A673 (cell line): ENCODE measurements at regions not wholly inside any gene's neighbourhood (a gene's known extent, or its start where the extent isn't known, plus 50 kb on each side); places are given as distances from the start of the nearest gene placed in this dataset.
"Not testable (repeated sequence)": the region's sequence is repeated elsewhere in the genome, so short reads cannot be mapped to it uniquely, and the experiment has no call there.

Source experiments
- EZH2 ChIP-seq: fragments of 200-600 bp; sonication (generic); IDR thresholded peaks from 2 replicates; pipeline ENCODE4 v1.6.1; 2017; ENCODE audit warnings: borderline replicate concordance, low read depth, mild to moderate bottlenecking, mixed read lengths, antibody characterized with exemption, low read length; ENCODE audit not compliant: poor library complexity, severe bottlenecking
- TF ChIP-seq, protein P1 (sequence below): fragments of 300-800, 200-600 bp; sonication (generic); conservative IDR thresholded peaks from 2 replicates; pipeline ENCODE4 v1.5.1; 2017; ENCODE audit warnings: low read depth, mild to moderate bottlenecking, antibody characterized with exemption, low read length, moderate library complexity, mixed read lengths

DNA sequence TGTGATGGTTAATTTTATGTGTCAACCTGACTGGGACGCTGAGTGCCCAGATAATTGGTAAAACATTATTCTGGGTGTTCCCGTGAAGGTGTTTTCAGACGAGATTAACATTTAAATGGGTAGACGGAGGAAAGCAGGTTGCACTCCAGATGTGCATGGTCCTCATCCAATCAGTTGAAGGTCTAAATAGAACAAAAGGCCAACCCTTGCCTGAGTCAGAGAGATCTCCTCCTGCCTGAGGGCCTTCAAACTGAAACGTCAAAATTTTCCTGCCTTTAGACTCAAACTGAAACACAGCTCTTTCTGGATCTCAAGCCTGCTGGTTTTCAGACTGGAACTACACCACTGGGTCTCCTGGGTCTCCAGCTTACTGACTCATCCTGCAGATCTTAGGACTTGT, 73.5 kb downstream of the NPIPA8 start:
- TF ChIP-seq, protein P1, sequence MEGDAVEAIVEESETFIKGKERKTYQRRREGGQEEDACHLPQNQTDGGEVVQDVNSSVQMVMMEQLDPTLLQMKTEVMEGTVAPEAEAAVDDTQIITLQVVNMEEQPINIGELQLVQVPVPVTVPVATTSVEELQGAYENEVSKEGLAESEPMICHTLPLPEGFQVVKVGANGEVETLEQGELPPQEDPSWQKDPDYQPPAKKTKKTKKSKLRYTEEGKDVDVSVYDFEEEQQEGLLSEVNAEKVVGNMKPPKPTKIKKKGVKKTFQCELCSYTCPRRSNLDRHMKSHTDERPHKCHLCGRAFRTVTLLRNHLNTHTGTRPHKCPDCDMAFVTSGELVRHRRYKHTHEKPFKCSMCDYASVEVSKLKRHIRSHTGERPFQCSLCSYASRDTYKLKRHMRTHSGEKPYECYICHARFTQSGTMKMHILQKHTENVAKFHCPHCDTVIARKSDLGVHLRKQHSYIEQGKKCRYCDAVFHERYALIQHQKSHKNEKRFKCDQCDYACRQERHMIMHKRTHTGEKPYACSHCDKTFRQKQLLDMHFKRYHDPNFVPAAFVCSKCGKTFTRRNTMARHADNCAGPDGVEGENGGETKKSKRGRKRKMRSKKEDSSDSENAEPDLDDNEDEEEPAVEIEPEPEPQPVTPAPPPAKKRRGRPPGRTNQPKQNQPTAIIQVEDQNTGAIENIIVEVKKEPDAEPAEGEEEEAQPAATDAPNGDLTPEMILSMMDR = not testable (repeated sequence)
- TF ChIP-seq EZH2 = not testable (repeated sequence)
